ENCODE measurements at regions not wholly inside any gene's neighbourhood (a gene's known extent, or its start where the extent isn't known, plus 50 kb on each side); places are given as distances from the start of the nearest gene placed in this dataset.

- Histone ChIP-seq H3K27ac (ENCODE audit: low read depth, low read length) (no peak overlapping the region), H3K9me2 (replicated peaks; ENCODE audit: control insufficient read depth, low read length) (no peaks in the 10 kb centered on the region), H3K36me3 (ENCODE audit: control insufficient read depth, low read length) (no peaks in the 10 kb centered on the region), H3K4me1 (ENCODE audit: control insufficient read depth, low read length) (no peaks in the 10 kb centered on the region), H3K4me2 (ENCODE audit: low read length) (no peak overlapping the region), H3K4me3 (ENCODE audit: low read length) (no peak overlapping the region), H3K27me3 (ENCODE audit: control insufficient read depth, low read length) (no peaks in the 10 kb centered on the region), H3K9me3 (ENCODE audit: control insufficient read depth, insufficient read depth, low read length) (no peaks in the 10 kb centered on the region), H4K20me1 (ENCODE audit: control insufficient read depth, insufficient read depth, low read depth, low read length) (no peaks in the 10 kb centered on the region), H3F3A (ENCODE audit: control insufficient read depth, insufficient read depth) (no peaks in the 10 kb centered on the region), H3K79me2 (ENCODE audit: control insufficient read depth, low read length) (no peaks in the 10 kb centered on the region)
- no peak for TF ChIP-seq CTCF (IDR thresholded peaks at IDR 0.05; ENCODE audit: low read depth, low read length, poor library complexity, severe bottlenecking)
- TF ChIP-seq EZH2phosphoT487 (IDR thresholded peaks at IDR 0.05; ENCODE audit: borderline replicate concordance, low read length) = no peak
Observed at GRCh38 chr12:38139456-38139855, 177.1 kb upstream of the ALG10B start.

GRCh38 chr12:38141239-38141638, 175.3 kb upstream of the ALG10B start:
- no peaks in the 10 kb centered on the region for H3K27me3 ChIP-seq (ENCODE audit: control insufficient read depth, low read length)
- no peaks in the 10 kb centered on the region for H3K9me2 ChIP-seq (replicated peaks; ENCODE audit: control insufficient read depth, low read length)
- no peaks in the 10 kb centered on the region for H3F3A ChIP-seq (ENCODE audit: control insufficient read depth, insufficient read depth)
- no peaks in the 10 kb centered on the region for H3K79me2 ChIP-seq (ENCODE audit: control insufficient read depth, low read length)
- H3K4me3 ChIP-seq (ENCODE audit: low read length) = no peak overlapping the region
- H3K36me3 ChIP-seq (ENCODE audit: control insufficient read depth, low read length) = no peaks in the 10 kb centered on the region
- H3K4me1 ChIP-seq (ENCODE audit: control insufficient read depth, low read length) = no peaks in the 10 kb centered on the region
- TF ChIP-seq CTCF (IDR thresholded peaks at IDR 0.05; ENCODE audit: low read depth, low read length, poor library complexity, severe bottlenecking) (no peak), EZH2phosphoT487 (IDR thresholded peaks at IDR 0.05; ENCODE audit: borderline replicate concordance, low read length) (no peak)
- no peak overlapping the region for H3K27ac ChIP-seq (ENCODE audit: low read depth, low read length)
- no peak overlapping the region for H3K4me2 ChIP-seq (ENCODE audit: low read length)
- no peaks in the 10 kb centered on the region for H3K9me3 ChIP-seq (ENCODE audit: control insufficient read depth, insufficient read depth, low read length)
- no peaks in the 10 kb centered on the region for H4K20me1 ChIP-seq (ENCODE audit: control insufficient read depth, insufficient read depth, low read depth, low read length)

- H3F3A ChIP-seq (ENCODE audit: control insufficient read depth, insufficient read depth) = no peaks in the 10 kb centered on the region
- no peaks in the 10 kb centered on the region for H4K20me1 ChIP-seq (ENCODE audit: control insufficient read depth, insufficient read depth, low read depth, low read length)
- no peaks in the 10 kb centered on the region for H3K9me2 ChIP-seq (replicated peaks; ENCODE audit: control insufficient read depth, low read length)
- TF ChIP-seq CTCF (IDR thresholded peaks at IDR 0.05; ENCODE audit: low read depth, low read length, poor library complexity, severe bottlenecking) (no peak), EZH2phosphoT487 (IDR thresholded peaks at IDR 0.05; ENCODE audit: borderline replicate concordance, low read length) (no peak)
- no peaks in the 10 kb centered on the region for H3K27me3 ChIP-seq (ENCODE audit: control insufficient read depth, low read length)
- H3K79me2 ChIP-seq (ENCODE audit: control insufficient read depth, low read length) = no peaks in the 10 kb centered on the region
- H3K4me2 ChIP-seq (ENCODE audit: low read length) = no peak overlapping the region
- H3K9me3 ChIP-seq (ENCODE audit: control insufficient read depth, insufficient read depth, low read length) = peaks cover under 1% of the 10 kb centered on the region; the same call in 1 of the 2 replicates
- no peaks in the 10 kb centered on the region for H3K36me3 ChIP-seq (ENCODE audit: control insufficient read depth, low read length)
- no peaks in the 10 kb centered on the region for H3K4me1 ChIP-seq (ENCODE audit: control insufficient read depth, low read length)
- H3K4me3 ChIP-seq (ENCODE audit: low read length) = no peak overlapping the region
- no peak overlapping the region for H3K27ac ChIP-seq (ENCODE audit: low read depth, low read length)
Observed at GRCh38 chr12:38141861-38142260, 174.7 kb upstream of the ALG10B start.

- Histone ChIP-seq H3K27me3 (ENCODE audit: control insufficient read depth, low read length) (no peaks in the 10 kb centered on the region), H3F3A (ENCODE audit: control insufficient read depth, insufficient read depth) (no peaks in the 10 kb centered on the region), H3K79me2 (ENCODE audit: control insufficient read depth, low read length) (no peaks in the 10 kb centered on the region), H3K9me3 (ENCODE audit: control insufficient read depth, insufficient read depth, low read length) (peaks cover 5% of the 10 kb centered on the region; the same call in 1 of the 2 replicates), H3K27ac (ENCODE audit: low read depth, low read length) (no peak overlapping the region), H3K36me3 (ENCODE audit: control insufficient read depth, low read length) (no peaks in the 10 kb centered on the region), H3K9me2 (replicated peaks; ENCODE audit: control insufficient read depth, low read length) (no peaks in the 10 kb centered on the region), H3K4me3 (ENCODE audit: low read length) (no peak overlapping the region), H3K4me1 (ENCODE audit: control insufficient read depth, low read length) (no peaks in the 10 kb centered on the region), H3K4me2 (ENCODE audit: low read length) (no peak overlapping the region), H4K20me1 (ENCODE audit: control insufficient read depth, insufficient read depth, low read depth, low read length) (no peaks in the 10 kb centered on the region)
- TF ChIP-seq EZH2phosphoT487 (IDR thresholded peaks at IDR 0.05; ENCODE audit: borderline replicate concordance, low read length) (no peak), CTCF (IDR thresholded peaks at IDR 0.05; ENCODE audit: low read depth, low read length, poor library complexity, severe bottlenecking) (no peak)
Observed at GRCh38 chr12:38142974-38143373, 173.6 kb upstream of the ALG10B start.
